HepG2 (cell line): ENCODE measurements at regions not wholly inside any gene's neighbourhood (a gene's known extent, or its start where the extent isn't known, plus 50 kb on each side); places are given as distances from the start of the nearest gene placed in this dataset.

Experiments used
- CTCF ChIP-seq: sonication (generic); formaldehyde crosslinking; IDR thresholded peaks from 2 replicates; pipeline ENCODE4 v1.5.0; 2020; ENCODE audit warnings: mild to moderate bottlenecking, missing genetic modification reagents, moderate library complexity
- KDM3A ChIP-seq: IDR thresholded peaks from 2 replicates; pipeline ENCODE4 v1.6.1; 2018; ENCODE audit warnings: low read depth, missing compliant biosample characterization
- SATB2 ChIP-seq: sonication (generic); formaldehyde crosslinking; IDR thresholded peaks from 2 replicates; pipeline ENCODE4 v1.5.0; 2020; ENCODE audit warnings: missing genetic modification reagents
- TAF15 ChIP-seq: fragments of 200-400 bp; formaldehyde crosslinking; IDR thresholded peaks from one replicate; pipeline ENCODE4 v1.6.1; 2018; ENCODE audit warnings: mild to moderate bottlenecking, low read depth, low read length; ENCODE audit not compliant: poor library complexity, severe bottlenecking
- ZBTB3 ChIP-seq: sonication (generic); formaldehyde crosslinking; IDR thresholded peaks from 2 replicates; pipeline ENCODE4 v1.4.0; 2020; ENCODE audit warnings: low read depth, mild to moderate bottlenecking, moderate library complexity, missing genetic modification reagents, borderline replicate concordance
- ZBTB49 ChIP-seq: sonication (generic); formaldehyde crosslinking; IDR thresholded peaks from 2 replicates; pipeline ENCODE4 v1.4.0; 2020; ENCODE audit warnings: missing genetic modification reagents, borderline replicate concordance
- ZFP41 ChIP-seq: sonication (generic); formaldehyde crosslinking; IDR thresholded peaks from 2 replicates; pipeline ENCODE4 v1.4.0; 2020; ENCODE audit warnings: mild to moderate bottlenecking, missing genetic modification reagents, borderline replicate concordance
- ZNF101 ChIP-seq: sonication (generic); formaldehyde crosslinking; IDR thresholded peaks from 2 replicates; pipeline ENCODE4 v1.4.0; 2020; ENCODE audit warnings: mild to moderate bottlenecking, low read depth, missing genetic modification reagents, borderline replicate concordance
- ZNF234 ChIP-seq: sonication (generic); formaldehyde crosslinking; conservative IDR thresholded peaks from 2 replicates; pipeline ENCODE4 v1.5.1; 2020; ENCODE audit warnings: mild to moderate bottlenecking, missing genetic modification reagents
- ZNF318 ChIP-seq: sonication (generic); formaldehyde crosslinking; IDR thresholded peaks from 2 replicates; pipeline ENCODE4 v1.4.0; 2020; ENCODE audit warnings: mild to moderate bottlenecking, missing genetic modification reagents
- ZNF75D ChIP-seq: sonication (generic); formaldehyde crosslinking; IDR thresholded peaks from 2 replicates; pipeline ENCODE4 v1.8.1; 2023; ENCODE audit warnings: missing genetic modification reagents, mild to moderate bottlenecking, borderline replicate concordance

- TF ChIP-seq ZNF318 (CRISPR knock-in tag) (no peak), SATB2 (no peak), ZNF75D (CRISPR knock-in tag) (no peak), CTCF (CRISPR knock-in tag) (no peak), ZBTB3 (CRISPR knock-in tag) (no peak), ZNF101 (CRISPR knock-in tag) (no peak), TAF15 (no peak), ZNF234 (CRISPR knock-in tag) (no peak), KDM3A (CRISPR knock-in tag) (no peak), ZBTB49 (CRISPR knock-in tag) (no peak), ZFP41 (no peak)
Observed at GRCh38 chr21:9739240-9739639, 782.1 kb upstream of the TPTE start (continued).
